ENCODE measurements at regions not wholly inside any gene's neighbourhood (a gene's known extent, or its start where the extent isn't known, plus 50 kb on each side); places are given as distances from the start of the nearest gene placed in this dataset.

DNA sequence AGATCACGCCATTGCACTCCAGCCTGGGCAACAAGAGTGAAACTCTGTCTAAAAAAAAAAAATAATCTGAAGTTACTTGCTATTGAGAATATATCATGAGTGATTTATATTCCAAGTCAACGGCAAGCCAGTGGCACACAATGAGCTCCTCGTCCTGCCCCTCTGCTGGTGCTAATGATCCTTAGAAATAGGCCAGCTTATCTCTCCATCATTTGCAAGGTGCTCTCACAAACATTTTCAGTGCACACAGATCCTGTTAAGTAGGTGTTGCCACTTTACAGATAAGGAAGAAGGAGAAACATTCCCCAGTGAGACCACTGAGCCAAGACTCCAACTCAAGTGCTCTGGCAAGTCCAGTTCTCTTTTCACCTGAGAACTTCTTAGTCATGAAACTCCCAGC lies 91.3 kb upstream of the GPR45 start:
- DNase-seq: no peak

GRCh38 chr2:105154119-105154818 lies 87.3 kb upstream of the GPR45 start:
- DNase-seq: no peak

GRCh38 chr2:105156166-105156565 lies 85.4 kb upstream of the GPR45 start:
- DNase-seq: no peak

GRCh38 chr2:105158002-105158401 lies 83.5 kb upstream of the GPR45 start:
- DNase-seq: no peak

DNA sequence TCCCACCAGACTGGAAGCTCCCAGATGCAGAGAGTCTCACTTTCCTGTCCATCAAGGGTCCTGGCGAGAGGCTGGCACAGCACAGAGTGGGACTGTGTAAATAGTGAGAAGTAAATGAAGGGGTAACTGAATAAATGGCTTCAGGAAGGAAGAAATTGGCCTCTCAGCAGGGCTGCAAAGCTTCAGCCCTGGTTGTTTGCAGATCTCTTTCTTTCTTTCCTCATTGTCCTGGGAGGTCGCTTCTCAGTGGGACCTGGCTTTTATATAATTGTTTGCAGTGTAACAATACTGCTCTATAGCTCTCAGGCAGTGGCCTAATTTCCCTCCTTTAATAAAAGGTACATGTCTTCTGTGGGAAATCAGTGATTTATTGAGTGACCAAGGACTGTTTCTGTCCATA lies 74.9 kb upstream of the GPR45 start:
- no peak for DNase-seq

GRCh38 chr2:105168543-105168942 lies 73.0 kb upstream of the GPR45 start:
- no peak for DNase-seq

- no peak for DNase-seq
Measured at GRCh38 chr2:105175231-105175630, 66.3 kb upstream of the GPR45 start.

- no peak for DNase-seq
Measured at GRCh38 chr2:105176429-105176828, 65.1 kb upstream of the GPR45 start.

DNA sequence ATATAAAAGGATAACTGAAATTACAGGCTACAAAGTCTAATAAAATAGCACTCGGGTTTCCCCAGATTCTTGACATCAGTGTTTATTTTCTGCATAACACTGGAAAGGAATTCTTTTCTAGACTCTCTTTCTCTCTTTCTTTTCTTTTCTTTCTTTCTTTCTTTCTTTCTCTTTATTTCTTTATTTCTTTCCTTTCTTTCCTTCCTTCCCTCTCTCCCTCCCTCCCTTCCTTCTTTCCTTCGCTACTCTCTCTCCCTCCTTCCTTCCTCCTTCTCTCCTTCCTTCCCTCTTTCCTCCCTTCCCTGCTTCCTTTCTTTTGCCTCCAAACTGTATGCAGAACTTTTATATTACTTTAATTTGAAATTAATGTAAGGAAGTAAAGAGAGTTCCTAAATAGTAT lies 64.5 kb upstream of the GPR45 start:
- DNase-seq: no peak

DNA sequence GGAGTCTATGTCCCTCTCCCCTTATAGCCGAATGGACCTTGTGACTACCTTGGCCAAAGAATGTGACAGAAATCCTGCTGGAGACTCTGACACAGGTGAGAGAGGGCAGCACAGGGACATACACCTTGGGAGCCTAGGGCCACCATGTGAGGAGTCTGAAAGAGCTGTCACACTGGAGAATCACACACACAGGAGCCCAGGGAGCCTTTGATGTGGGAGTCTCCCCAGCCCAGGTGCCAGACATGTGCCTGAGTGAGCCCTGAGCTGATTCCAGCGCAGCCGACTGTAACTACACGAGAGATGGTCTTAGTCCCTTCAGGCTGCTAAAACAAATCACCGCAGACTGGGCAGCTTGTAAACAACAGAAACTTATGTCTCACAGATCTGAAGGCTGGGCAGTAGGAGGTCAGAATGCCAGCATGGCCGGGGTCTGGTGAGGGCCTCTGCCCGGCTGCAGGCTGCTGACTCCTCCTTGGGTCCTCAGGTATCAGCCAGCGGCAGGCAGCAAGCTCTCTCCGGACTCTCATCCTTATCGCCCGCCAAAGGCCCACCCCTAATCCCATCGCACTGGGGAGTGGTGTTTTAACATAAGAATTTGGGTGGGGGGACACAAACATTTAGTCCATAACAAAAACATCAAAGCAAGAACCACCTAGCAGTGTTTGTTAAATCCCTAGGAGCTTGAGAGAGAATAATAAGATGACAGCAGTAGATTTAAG lies 63.8 kb upstream of the GPR45 start:
- DNase-seq: no peak

DNA sequence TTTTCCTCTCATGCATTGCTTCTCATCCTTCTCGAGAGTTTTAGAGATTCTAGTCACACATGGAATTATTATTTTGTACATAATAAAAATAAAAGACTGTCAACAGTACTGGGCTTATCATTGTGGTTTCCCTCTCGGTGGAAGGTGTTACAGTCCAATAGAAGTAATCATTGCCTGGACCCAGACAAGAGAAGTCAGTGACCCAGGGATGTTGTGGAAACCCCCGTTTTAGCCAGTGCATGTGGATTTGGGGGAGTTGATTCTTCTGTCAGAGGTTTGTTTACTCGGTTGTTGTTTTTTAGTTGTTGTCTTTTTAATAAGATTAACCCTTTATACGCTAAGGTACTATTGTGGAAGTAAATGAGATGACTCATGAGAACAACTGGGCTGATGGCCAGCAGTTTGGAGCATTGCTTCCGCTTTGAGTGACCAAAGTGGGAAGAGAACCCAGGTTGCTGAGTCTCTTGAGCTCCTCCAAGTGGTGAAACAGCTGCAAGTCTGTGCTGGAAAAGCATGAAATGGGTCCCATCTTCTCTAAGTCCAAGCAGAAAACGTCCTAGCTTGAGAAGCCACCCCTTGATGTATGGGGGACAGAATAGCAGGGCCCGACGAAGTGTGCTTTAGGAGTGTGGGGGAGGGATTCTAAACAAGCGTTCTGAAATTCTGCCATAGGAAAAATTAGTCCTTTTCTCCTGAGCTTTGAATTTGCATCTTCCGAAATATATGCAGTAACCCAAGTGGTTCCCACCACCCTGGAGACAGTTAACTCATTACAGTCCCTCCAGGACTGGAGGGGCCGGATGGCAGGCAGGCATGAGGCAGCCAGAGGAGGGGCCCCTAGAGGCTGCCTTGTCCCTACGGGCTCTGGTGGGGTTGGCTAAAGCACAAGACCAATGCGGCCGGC lies 61.8 kb upstream of the GPR45 start:
- peak; percentile 65 for DNase-seq

GRCh38 chr2:105180491-105180972 lies 61.0 kb upstream of the GPR45 start:
- no peak for DNase-seq

DNA sequence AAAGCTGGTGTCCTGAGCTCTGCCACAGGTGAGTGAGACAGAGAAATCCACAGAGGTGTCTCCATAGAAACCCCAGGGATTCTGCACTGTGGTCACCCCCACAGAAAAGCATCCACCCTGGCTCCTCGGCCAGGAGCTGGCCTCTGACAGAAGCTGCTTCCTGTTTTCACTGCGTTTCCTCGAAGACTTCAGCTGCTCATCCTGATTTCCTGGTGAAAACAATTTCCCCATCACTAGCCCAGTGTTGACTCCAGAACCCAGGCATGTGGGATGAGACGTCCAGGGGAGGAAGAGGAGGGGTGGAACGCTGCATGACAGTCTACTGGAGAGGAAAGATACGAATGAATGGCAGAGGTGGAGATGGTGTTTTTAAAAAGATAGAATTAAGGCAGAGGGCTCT lies 60.3 kb upstream of the GPR45 start:
- DNase-seq: no peak

GRCh38 chr2:105183555-105184323 lies 57.8 kb upstream of the GPR45 start:
- DNase-seq: no peak

DNA sequence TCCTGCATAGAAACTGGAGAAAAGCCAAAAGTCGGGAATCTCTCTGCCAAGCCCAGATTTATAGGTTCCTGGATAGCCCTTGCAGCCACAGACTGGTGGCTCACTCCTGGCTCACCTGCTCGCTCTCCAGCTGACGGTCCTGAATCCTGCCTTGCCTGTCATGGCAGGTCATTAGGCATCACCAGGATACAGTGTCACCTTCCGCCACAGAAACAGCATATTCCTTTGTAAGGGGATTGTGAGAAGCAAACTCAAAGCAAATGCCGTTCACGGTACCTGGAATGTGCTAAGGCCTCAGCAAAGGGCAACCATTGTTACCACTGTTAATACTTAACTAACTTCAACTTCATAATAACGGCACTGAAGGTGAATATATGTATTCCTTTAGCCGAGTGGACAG lies 57.1 kb upstream of the GPR45 start:
- DNase-seq: no peak

DNA sequence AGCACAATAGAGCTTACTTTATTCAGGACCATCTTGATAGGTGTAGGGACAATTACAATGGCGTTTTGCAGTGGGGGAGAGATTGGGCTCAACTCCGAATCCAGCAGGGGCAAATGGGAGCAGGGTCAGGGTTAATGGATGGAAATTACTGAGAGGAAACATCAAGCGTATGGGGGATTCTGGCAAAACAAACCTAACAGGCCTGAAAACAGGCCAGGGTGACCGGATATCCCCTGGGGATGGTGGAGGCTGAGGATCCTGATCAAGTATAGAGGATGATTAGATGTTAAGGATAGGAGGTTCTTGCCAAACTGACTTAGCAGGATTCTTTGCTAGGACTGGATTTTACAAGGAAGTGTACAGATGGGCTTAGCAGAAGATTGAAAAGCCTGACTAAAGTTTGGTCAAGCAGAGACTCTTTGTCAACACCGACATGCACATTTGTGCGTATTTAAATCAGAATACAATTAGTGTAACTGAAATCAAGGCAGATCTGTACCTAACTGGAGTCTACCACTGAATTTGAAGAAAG lies 54.5 kb upstream of the GPR45 start:
- DNase-seq: no peak

GRCh38 chr2:105187531-105187930 lies 54.0 kb upstream of the GPR45 start:
- peak; percentile 15 for DNase-seq

GRCh38 chr2:105188343-105188742 lies 53.2 kb upstream of the GPR45 start:
- no peak for DNase-seq

Data from fibroblast of skin of right quadriceps (primary cell).